T-helper 2 cell (primary cell): ENCODE measurements at regions not wholly inside any gene's neighbourhood (a gene's known extent, or its start where the extent isn't known, plus 50 kb on each side); places are given as distances from the start of the nearest gene placed in this dataset.
A peak's percentile ranks its signal among the peaks of the same experiment; 100 is the strongest.

Experiments used
- DNase-seq, 5 experiments: peaks; one replicate each; pipeline versions ENCODE4 v3.0.0 to v3.0.0-alpha.2; 2012 to 2022

DNA sequence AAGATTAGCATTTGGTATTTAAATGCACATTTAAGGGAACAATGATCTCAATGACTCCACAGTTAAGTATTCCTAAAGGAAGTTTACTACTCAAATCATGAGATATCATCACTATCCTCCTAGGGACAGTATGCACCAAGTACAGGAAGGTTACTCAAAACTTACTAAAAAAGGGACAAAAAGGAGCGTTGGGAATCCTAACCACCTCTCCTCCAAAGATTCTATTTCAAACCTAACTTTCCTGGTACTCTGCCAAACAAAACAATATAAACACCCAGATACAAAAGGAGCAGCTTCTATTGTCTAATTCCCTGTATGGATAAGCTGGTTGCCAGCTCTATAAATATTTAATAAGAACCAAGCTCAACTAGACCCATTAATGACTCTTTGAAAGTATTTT is 377.7 kb downstream of the NUAK1 start:
- no peak for DNase-seq

DNA sequence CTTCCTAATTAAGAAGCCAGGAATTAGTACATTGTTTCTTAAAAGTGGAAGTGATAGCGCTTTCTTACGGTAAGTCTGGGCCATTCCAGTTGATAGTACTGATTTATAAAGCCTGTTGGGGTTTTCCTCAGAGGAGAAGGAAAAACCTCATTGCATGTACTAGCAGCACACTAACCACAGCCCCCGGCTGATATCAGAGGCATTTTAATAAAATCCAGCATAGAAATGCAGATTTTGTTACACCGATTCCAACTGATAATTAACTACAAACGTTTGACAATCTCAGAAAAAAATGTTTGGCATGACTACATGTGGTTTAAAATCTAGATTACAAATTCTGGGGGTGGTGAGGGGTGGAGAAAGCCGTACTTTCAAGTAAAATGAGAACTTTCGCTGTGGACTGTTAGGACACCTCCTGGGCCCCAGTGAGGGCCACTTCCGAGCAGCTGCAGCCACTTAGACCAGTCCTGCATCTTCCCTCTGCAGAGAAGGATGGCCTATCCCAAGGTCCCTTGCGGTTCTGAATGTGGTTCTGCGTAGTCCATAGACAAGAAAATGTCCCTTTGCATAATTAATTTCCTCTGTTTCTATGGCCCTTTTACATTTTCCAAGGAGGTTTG is 374.4 kb downstream of the NUAK1 start:
- DNase-seq: no peak

DNA sequence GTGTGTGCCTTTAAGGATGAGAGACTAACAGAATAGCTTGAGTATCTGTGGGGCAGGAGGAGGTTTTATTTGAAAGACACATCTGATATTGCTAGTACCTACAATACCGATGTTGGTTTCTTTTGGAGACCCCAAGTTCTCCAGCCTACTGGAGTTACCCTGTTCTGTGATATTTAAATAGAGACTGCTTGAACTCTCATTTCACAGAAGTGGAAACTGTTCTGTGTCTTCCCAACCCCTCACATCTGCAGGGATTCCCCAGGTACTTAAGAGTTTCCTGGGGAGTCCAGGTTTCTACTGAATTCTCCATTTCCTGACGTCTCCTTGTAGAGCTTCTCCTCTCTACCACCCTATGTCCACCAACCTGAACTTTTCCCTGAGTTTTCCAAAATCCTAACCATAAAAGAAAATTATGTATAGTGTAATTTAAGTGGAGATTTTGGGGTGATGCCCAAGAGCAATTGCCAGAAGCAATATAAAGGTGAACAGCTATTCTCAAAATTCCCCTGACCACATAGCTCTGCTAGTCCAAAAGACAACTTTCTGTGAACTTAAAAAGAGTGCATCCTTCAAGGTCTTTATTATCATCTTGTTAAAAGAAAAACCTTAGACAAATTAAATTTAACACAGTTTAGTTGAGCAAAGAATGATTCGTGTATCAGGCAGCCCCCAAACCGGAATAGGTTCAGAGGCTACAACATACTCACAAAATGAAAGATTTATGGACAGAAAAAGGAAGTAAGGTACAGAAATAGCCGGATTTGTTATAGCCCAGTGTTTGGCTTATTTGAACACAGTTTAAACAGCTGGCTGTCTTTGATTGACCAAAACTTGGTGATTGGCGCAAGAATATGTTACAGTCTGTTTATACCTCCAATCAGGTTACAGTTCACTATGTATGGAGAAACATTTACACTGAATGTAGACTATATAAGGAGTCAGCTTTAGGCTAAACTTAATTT is 373.4 kb downstream of the NUAK1 start:
- DNase-seq: no peak

DNA sequence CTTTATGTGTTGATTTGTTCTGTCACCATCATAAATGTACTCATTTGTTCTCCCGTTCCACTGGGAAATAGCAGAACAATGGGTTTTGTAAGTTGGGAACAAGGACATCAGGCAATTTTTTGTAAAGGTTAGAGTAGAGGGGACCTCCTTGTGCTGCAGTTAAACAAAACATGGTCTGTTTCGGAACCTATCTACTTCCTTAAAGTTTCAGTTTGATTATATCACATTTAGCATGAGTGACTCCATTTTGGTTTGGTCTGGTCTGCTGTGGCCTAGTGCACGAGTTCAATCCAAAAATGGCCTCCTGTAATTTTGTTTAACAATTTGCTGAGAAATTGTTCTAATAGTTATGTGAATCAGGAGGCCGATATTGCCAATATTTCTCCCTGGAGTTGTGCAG is 372.7 kb downstream of the NUAK1 start:
- no peak for DNase-seq

DNA sequence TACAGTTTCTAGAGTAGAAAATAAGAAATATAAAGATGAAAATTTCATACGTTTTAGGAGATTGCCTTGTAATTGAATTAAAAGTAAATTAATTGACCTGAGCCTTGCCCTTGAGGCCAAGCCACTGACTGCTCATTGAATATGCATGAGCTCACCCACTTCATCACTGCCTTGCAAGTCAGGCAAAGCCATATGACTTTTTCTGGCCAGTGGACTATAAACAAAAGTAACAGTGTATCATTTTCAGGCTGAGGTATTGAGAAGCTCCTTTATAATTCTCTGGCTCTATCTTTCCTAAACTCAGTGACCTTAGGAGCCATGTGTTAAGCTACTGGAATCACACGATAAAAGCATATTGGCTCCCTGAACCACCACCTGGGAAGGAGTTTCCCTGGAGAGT is 369.3 kb downstream of the NUAK1 start:
- DNase-seq: no peak

DNA sequence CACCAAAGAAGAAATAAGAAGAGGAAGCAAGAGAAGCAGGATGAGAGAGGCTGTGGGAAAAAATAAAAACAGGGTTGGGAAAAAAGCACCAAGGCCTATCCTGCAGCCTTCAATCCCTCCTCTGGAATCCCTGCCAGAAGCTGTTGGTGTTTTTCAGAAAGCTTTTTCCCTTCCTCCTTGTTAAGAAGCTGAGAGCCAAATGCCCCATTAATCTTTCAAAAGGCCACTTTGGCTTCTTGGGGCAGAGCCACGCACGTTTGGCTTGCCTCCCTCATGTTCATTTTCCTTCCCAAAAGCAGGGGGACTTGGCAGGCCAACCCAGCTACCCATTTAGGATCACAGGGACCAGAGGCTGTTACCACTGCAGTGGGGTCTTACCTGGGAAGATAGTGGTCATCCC is 365.3 kb downstream of the NUAK1 start:
- DNase-seq: no peak

DNA sequence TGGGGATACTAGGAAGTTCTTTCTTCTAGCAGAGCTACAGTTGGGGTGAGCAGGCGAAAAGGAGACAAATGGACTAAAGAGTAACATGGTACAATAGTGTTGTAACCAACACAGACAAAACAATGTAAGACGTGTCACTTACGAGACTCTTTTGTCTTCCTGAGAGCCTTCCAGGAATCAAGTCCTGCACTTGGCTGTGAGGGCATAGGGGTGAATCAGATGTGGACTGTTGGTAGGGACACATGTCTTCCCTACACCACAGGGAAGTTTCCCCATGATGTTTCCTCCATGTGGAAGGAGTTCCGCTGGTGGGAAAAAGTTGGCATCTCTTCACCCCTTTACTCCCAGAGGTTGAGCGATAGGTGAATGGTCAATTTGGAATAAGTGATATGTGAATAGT is 364.7 kb downstream of the NUAK1 start:
- DNase-seq: no peak

DNA sequence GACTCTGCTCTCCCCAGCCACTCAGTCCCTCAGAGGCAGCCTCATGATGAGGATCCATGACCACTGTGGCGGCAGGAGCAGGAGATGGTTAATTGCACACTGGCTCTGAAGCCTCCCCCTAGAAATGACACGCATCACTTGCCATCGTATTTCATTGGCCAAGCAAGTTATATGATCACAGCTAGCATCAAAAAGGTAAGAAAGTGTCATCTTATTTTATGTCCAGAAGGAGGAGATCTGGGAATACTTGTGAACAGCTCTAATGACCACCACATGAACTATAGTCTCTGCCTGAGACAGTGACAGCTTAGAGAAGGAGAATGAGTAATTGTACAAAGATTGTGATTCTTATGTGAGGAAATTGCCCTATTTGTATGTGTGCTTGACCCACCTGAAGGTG is 363.4 kb downstream of the NUAK1 start:
- no peak for DNase-seq

DNA sequence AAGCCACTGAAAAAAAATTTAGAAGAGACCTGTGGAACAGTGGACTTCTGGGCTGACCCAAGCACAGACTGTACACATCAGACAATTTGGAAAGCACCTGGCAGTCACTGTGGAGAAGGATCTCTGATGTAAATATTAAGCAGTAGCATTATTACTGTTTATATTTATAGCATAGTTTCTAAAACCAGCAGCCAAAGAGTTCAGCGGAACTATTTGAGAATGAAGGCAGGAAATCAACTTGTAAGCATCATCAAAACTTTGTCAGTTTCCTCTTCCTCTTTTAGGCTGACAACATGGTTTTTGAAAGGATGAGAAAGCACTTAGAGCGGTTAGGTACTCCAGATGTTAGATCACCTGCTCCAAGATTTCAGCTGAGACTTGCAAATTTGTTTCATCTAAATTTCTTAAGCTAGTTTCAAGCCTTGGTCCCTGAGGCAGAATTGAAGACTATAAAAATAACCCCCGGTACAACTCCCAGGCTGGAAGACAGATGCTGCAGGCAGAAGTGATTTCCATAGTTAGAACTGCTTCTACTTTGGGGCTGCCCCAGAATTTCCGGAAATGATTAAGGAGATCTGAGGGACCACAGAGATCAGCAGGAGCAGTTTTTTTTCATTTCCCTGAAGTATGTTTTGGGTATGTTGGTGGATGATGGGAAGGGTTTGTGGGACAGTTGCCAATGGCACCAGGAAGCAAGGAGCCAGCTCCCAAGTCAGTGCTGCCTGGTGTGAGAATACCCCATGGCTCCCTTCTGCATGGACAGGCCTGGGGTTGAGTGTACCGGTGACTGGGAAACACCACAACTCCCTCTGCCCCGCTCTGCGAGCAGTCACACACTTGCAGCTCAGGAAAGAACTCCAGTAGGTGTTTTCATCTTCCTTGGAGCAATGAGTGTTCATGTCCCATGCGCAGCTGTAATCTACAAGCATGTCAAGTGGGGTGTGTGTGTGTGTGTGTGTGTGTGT is 354.5 kb downstream of the NUAK1 start:
- peak in 1 of 5 experiments; percentile 22 for DNase-seq

DNA sequence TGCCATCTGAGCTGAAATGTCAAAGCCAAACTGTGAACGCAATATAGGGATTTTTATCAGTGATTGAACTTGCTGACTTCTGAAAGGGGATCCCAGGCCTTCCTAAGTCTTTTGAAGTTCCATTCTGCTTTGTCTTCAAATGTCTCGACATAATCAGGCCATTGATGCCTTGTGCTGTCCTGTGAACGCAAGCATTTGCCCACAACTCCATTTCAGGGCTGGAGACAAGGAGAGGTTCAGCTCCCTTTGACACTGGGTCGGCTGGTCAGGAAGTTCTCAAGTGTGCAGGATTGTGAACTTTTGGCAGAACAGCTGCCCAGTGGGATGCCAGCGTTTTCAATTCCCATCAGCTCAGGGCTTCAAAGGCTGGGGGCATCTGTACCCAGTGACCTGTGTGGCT is 345.3 kb downstream of the NUAK1 start:
- DNase-seq: no peak

DNA sequence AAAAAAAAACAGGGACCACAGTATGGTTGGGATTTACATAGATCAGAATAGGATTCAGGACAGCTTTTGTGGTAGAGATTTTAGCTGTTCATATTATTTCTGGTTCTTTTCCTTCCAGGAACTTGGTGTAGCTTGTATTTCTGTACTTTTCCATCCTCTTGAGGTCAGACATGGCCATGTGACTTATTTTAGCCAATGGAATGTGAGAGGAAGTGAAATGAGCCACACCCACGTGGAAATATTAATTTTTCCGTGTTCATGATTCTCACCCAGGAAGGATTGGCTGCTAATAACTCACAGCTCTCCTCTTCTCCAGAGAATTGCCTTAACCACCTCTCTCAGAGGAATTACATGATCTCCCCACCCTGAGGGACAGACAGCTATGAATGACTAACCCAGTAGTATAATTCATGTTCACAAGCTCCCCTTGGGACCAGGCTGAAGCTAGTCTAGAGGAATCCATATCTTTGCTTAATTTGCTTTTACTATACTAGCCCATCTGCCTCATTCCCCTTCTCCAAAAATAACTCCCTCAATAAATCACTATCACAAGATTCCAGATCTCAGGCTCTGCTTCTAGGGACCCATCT is 340.4 kb downstream of the NUAK1 start:
- DNase-seq: no peak

DNA sequence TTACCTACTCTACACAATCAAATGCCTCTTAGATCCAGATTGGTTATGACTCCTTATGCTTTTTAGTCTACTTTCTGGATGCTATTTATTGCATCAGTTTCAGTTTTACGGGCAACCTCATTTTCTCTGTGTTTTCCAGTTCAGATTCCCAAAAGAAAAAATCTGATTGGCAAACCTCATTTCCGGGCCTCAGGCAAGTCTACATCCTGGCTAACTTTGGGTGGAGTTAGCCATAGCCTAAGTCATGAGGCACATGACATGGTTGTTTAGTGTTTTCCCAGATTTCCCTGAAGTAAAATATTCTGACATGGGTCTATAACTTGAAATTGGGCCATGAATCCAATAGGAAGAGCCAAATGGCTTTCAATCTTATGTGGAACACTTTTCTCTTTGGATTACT is 339.7 kb downstream of the NUAK1 start:
- DNase-seq: no peak

DNA sequence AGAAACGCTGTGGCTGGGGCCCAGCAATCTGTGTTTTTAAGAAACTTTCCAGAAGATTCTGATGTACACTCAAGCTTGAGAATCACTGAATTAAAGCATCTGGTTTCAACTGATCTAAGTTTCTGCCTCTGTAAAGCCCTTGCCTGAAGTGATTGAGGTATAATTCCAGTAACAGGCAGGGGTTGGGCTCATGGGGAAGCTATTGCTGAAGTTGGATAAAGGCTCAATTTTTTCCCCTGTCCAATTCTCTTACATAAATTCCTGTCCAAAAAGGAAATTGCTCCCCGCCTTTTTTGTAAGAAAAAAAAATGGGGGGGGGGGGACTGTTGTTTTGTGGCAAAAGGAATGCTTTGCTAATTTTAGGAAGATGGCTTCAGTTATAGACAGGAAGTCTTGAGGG is 337.4 kb downstream of the NUAK1 start:
- no peak for DNase-seq

DNA sequence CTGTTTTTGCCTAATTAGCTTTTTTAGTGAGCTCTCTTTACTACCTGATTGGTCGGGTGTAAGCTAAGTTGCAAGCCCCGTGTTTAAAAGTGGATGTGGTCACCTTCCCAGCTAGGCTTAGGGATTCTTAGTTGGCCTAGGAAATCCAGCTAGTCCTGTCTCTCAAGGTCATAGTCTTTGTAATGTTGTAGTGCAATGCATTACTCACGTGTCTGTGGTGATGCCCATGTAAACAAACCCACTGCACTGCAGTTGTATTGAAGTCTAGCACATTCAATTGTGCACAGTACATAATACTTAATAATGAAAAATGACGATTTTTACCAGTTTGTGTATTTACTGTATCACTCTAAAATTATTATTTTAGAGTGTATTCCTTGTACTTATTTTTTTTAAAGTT is 335.5 kb downstream of the NUAK1 start:
- DNase-seq: no peak

DNA sequence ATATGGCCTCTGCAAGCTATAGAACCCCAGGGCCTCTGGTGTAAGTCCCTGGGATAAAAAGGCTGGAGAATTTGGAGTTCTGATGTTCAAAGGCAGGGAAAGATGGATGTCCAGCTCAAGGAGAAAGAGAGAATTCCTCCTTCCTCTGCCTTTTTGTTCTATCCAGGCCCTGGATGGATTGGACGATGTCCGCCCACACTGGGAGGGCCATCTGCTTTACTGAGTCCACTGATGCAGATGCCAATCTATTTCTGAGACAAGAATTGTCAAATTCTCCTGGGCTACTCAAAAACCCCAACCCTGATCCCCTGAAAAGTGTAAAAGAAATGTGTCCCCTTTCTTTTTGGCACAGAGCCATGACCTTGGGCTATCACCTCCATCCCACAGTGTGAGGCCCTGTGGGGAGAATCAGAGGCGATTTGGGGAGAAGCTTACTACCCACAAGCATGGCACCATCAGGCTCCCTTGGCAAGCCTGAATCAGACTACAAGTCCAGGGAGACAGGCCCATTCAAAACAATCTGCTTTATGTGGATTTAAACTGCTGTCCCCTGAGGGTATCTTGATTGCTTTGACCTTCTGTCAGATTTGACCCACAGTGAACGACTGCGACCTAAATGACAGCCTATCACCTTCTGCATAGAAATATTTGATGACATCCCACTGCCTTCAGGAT is 334.0 kb downstream of the NUAK1 start:
- DNase-seq: no peak

DNA sequence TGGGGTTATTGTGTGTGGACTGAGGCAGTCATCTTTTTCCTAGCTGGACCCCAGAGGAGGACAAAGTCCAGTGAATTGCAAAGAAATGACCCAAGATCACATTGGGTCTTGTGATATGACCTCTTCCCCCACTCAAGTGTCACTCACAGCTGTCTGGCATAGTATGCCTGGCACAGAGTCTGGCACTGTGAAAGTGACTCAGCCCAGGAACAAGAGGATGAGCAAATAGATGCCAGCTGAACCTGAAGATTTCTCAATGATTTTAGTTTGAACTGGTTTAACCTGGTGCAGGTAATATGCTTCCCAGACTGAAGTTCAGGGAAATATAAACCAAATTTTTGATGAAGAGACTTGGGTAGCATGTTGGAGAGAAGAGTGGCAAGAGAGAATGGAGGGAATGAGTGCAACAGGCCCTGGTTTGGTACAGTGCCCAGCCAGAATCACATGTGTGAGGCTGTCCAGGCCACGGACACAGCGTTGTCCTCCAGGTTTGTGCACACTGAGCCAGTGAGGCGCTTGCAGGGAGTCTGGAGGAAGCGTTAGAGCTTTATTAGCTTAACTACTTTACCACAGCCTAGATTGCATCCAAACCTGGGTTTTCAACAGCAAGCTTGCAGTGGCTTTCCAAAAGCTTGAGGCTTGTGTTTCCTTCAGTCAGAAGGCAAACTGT is 332.9 kb downstream of the NUAK1 start:
- DNase-seq: no peak

DNA sequence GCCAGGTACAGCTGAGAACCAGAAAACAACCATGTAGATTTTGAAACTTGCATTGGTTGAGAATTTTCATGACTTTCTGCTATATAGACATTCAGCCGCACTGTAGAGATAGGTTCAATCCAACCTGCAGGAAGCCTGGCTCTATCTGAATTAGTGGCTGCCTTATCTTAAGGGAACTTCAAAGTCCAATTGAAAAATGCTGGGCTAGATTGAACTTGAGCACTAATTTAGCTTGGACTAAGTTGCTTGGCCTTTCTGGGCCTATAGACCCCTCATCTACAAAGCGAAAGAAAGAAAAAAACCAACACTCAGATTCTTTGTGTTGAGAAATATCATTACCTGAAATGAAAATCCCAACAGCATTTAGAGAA is 332.4 kb downstream of the NUAK1 start:
- DNase-seq: no peak

DNA sequence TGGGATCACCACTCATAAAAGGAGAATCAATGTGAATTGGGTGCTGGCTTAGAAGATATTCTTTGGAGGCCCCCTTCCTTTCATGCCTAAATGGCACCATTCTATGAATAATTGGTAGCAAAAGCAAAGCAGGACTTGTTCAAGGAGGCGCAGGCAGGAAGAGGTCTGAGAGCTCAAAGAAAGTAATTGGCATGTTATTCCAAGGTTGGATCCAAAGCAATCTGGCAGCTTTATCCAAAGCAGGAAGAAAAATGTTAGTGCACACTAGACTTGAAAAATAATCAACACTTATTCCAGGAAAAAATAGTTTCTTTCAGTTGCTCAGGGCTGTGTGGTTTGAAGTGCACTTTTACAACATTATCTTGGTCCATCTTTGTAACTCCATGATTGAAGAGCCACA is 326.4 kb downstream of the NUAK1 start:
- DNase-seq: no peak

DNA sequence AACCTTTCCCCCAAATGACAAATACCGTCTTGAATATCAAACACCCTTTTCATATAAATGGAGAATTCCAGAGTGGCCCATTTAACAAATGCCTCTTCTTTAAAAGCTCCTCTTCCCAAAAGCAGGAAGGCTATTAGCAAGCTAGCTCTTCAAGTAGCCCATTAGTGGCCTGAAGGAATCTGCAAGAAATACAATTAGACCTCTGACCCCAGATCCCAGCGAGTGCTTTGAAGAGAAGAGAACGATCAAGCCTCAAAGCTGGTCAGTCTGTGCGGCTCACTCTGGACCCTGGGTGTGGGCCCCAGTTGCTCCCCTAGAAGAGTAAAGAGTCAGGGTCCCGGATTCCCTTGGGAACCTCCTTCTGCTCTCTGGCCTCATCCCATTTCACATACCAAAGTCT is 325.6 kb downstream of the NUAK1 start:
- no peak for DNase-seq

DNA sequence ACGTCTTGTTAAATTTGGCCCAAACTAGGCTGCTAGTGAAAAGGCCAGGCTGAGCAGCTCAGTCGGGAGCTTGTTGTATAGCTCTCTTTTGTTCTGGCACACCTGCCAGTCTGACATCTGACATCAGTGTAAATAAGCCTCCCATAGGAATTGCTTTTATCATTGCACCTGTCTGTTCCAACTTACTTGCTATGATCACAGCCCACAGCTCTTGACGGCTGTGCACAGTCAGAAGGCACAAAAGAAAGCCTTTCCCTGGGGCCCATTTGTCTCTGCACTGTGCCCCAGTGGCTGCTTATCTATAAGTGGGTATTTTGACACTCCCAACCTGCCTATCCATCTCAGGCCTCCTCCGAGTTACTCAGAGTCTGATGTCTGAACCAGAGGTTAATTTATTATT is 324.5 kb downstream of the NUAK1 start:
- DNase-seq: no peak

DNA sequence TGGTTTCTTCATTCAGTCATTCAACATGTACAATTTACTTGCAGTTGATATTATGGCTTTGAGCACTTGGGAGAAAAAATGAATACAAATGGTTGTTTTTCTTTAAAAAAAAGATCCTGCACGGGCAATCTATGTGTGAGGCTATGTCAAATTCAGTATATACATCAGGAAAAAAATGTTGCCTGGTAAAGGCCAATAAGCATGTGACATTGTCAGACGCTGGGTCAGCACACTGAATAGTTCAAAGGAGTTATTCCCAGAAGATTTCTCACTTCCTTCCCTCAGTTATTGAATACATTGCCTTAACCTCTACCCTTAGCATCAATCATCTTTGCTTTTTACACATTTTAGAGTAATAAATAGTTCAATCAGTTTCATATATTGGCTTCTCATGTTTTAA is 319.2 kb downstream of the NUAK1 start:
- DNase-seq: no peak
